Fibroblast of skin of right biceps (primary cell): ENCODE measurements at regions not wholly inside any gene's neighbourhood (a gene's known extent, or its start where the extent isn't known, plus 50 kb on each side); places are given as distances from the start of the nearest gene placed in this dataset.
A peak's percentile ranks its signal among the peaks of the same experiment; 100 is the strongest.
"Not testable (repeated sequence)": the region's sequence is repeated elsewhere in the genome, so short reads cannot be mapped to it uniquely, and the experiment has no call there.

ENCODE experiments used
- DNase-seq: peaks from one replicate; pipeline ENCODE4 v3.0.0-alpha.2; 2013

DNA sequence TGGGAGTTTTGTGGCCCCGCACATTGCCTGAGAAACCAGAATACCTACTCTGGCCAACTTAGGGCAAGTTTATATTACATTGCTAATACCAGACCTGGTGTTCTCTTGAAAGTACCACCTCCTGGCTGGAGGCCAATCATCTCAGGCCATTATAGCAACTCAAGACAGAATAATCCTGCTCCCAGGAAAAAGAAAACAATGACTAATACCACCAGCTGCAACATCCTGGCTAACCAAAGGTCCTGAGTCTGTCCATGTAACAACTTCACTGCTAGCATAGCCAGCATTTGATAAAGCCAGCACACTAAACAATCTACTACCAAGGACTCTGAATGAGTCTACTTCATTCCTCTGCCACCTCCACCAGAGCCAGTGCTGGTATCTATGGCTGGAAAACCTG, 1298.7 kb upstream of the CNTN5 start:
- peak; percentile 88 for DNase-seq

DNA sequence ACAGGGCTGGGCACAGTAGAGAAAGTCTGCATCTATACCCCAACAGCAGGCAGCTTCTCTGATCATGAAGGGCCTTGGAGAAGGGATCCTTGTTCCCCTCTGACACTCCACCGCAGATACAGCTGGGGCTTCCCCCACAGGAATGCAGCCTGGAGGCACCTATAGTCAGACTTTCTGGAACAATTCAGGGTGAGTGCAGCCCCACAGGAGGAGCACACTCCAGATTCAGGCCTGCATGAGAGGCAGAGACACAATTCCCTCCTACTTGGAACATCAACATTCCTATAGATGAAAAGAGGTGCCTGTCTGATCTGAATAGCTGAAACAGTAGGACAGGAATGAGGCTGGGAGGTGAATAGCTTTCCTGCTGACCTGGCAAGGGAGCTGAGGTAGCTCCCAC, 1298.0 kb upstream of the CNTN5 start:
- DNase-seq = no peak

DNA sequence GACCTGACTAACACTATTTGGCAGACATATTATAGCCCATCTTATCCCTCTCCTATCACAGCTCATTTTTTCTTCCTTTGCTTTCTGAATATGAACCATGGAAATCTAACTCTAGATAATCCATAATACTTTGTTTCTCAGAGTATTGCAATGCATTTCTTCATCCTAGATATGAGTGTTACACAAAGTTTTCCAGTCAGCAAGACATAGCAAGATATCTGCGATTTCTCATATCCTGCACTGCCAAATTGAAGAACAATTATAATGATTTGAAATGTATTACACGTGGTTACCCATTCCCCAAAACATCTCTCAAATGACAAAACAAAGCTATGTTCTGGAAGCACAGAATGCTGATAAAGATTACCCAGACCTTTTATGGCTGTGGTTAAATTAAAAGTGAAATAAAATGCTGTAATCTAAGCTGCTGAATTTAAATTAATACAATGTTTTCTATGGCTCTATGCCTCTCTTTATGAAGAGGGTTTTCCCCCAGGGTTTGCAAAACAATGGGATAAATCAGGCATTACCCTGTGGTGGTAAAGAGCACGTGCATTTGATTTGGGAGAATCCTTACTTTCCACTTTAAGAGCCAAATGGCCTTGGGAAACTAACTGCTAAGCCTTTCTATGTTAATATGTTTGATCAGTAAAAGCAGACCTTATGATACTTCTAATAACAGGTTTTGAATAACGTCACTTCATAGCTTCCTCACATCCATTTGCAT, 1291.0 kb upstream of the CNTN5 start:
- no peak for DNase-seq

- DNase-seq = no peak
Observed at GRCh38 chr11:97732011-97732632, 1288.6 kb upstream of the CNTN5 start.

GRCh38 chr11:97738751-97739150, 1282.0 kb upstream of the CNTN5 start:
- no peak for DNase-seq

DNA sequence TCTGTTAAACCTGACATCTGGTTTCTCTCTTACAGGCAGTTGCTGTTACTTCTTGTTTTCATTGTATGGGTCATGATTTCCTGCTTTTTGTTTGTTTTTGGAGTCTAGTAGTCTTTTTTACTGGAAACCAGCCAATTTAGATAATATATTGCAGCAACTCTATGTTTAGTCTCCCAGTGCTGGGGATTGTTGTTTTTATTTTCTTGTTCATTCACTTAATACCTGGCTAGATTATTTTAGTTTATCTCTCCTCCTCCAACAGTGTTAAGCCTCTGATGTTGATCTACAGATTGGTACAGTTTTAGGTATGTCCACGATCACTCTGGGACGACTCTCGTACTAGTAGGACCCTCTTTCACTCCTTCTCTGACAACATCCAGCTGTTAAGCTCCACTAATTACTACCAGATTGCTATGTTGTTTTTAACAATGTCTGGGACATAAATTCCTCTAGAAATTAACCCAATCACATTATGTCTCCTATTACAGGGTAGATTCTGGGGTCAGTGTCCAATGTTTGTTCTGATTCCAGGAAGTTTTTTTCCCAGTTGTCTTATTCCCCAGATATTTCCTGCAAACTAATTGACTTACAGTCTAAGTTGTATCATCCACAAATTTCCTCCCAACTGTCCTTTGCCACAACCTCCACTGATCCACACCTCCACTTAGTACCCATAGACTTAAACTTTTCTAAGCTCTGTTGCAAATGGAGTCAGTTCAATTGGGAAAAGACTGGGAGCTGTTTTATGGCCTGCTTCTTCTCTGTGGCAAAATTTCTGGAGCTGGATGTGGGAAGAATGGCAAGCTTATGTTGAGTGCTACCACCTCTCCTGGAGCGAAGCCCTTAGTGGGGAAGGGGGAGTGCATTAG, 1280.6 kb upstream of the CNTN5 start:
- peak; percentile 31 for DNase-seq

- DNase-seq = no peak
Observed at GRCh38 chr11:97740801-97741151, 1280.0 kb upstream of the CNTN5 start.

GRCh38 chr11:97742717-97743116, 1278.0 kb upstream of the CNTN5 start:
- no peak for DNase-seq

GRCh38 chr11:97743205-97743742, 1277.5 kb upstream of the CNTN5 start:
- DNase-seq = peak; percentile 35

DNA sequence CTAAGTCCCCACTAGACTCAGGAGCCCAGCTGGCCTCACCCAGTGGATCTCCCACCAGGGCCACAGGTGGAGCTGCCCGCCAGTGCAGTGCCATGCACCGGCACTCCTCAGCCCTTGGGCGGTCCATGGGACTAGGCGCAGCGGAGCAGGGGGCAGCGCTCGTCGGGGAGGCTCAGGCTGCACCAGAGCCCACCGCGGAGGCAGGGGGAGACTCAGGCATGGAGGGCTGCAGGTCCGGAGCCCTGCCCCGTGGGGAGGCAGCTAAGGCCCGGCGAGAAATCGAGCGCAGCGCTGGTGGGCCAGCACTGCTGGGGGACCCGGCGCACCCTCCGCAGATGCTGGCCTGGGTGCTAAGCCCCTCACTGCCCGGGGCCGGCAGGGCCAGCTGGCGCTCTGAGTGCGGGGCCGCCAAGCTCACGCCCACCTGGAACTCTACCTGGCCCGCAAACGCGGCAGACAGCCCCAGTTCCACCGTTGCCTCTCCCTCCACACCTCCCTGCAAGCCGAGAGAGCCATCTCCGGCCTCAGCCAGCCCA, 1275.2 kb upstream of the CNTN5 start:
- no peak for DNase-seq

DNA sequence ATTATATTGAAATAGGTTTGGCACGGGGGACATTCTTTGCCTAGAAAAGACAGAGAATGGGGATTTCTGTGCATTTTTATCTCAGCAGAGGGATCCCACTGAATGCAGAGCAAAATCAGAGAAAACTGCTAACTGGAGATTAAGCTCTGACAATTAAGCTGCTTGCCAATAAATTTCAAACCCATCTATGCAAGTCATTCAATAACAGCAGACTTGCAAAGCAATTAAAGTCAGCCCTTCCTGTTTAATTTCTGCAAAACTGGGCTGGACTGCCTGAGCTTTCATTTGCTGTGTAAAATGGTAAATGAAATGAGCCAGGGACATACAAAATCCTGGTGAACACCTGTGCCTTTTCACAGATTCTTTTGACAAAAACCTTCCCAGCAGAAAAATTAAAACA, 1273.9 kb upstream of the CNTN5 start:
- DNase-seq = no peak

GRCh38 chr11:97751405-97751804, 1269.3 kb upstream of the CNTN5 start:
- no peak for DNase-seq

GRCh38 chr11:97751952-97752351, 1268.8 kb upstream of the CNTN5 start:
- DNase-seq = no peak

- DNase-seq = no peak
Observed at GRCh38 chr11:97754976-97755375, 1265.8 kb upstream of the CNTN5 start.

GRCh38 chr11:97756571-97757335, 1264.0 kb upstream of the CNTN5 start:
- peak; percentile 12 for DNase-seq

DNA sequence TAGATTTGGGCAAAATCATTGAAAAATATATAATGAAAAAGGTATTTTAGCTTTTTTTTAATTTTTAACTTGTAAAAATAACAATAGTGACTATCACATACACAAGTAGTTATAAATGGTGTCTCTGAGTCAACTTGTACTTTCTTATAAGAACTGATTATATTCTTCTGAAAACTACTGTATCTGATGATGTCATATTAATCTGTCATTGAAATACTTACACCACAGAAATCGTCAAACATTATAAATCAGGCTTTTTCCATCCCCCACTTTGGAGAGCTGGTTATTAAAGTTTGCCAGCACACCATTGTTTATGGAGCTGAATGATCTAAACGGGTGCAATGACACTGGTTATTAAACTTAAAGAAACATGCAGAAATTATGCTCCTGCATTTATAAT, 1259.6 kb upstream of the CNTN5 start:
- DNase-seq = no peak

- no peak for DNase-seq
Observed at GRCh38 chr11:97764193-97764592, 1256.6 kb upstream of the CNTN5 start.

DNA sequence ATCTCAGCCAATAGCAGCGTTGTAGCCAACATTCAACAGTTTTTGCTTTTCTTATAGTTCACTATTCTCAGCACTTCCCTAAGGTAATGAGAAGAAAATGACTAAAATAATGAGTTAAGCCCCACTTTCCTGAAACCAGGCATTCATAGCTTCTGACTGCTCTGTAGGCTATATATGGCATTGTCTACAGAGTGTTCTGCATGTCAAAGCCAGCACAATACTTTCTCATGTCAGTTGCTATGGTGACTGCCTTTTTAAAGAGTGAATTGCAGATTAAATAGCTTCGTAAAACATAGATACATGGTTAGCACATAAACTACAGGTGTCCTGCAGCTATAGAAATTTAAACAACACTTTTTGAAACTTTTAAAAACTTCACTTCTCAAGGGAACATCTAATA, 1256.1 kb upstream of the CNTN5 start:
- DNase-seq = no peak

DNA sequence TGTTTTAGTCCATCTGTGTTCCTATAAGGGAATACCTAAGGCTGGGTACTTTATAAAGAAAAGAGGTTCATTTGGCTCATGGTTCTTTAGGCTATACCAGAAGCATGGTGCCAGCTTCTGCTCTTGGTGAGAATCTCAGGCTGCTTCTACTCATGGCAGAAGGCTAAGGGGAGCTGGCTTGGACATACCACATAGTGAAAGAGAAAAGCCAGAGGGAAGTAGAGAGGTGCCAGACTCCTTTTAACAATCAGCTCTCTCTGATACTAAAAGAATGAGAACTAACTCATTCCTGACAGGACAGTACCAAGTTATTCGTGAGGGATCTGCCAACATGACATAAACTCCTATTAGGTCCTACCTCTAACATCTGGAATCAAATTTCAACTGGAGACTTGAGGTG, 1250.2 kb upstream of the CNTN5 start:
- DNase-seq = no peak

DNA sequence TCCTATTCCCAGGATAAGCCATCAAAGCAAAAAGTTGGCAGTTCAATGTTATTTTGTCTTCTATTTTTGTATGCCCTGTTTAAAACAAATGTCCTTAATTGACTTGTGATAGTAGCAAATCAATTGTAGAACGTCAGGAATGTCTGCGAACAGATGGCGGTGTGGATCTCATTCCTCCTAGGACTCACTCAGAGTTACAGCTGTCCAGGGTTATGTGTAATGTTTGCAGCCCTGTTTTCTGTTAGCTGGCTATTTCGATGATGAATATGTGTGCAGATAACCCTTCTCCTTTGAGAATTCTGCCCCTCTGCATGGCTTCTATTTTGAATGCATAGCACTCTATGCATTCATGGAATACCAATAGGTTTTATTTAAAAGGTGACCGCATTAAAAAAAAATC, 1248.0 kb upstream of the CNTN5 start:
- DNase-seq = peak; percentile 5

DNA sequence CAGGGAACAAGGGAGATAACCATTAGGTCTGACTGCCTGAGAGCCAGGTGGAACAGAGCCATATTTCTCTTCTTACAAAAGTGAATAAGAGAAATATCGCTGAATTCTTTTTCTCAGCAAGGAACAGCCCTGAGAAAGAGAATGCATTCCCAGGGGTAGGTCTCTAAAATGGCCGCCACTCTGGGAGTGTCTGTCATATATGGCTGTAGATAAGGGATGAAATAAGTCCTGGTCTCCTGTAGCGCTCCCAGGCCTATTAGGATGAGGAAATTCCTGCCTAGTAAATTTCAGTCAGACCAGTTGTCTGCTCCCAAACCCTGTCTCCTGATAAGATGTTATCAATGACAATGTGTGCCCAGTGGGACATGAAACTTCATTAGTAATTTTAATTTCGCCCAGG, 1236.4 kb upstream of the CNTN5 start:
- not testable (repeated sequence) for DNase-seq

GRCh38 chr11:97786961-97787360, 1233.8 kb upstream of the CNTN5 start:
- no peak for DNase-seq

DNA sequence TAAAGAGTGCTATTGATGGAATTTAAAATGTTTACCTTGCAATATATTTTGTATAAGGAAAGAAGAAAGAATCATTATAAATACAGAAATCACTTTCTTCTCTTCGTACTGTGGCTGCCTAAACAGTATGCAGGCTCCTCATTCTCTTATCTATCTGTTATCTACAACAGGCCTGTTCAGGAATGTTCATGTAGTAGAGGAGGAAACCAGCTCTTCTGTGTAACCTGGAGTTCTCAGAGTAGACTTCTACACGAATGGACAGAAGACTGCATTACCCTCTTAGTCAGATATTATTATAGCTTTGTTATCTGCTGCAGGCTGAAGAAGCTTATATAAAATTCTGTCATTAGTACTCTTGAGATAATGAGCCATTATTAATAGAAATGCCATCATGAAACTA, 1225.9 kb upstream of the CNTN5 start:
- no peak for DNase-seq
